RWPE1 (cell line): ENCODE measurements at regions not wholly inside any gene's neighbourhood (a gene's known extent, or its start where the extent isn't known, plus 50 kb on each side); places are given as distances from the start of the nearest gene placed in this dataset.

ENCODE experiments used
- CTCF ChIA-PET: fragments of 350-600 bp; sonication (Branson Sonifier 250); formaldehyde crosslinking; extraction: SDS; loops from one replicate; lab custom pipeline; 2021; lab: Yijun Ruan, JAX
- POLR2A ChIA-PET: fragments of 400-600 bp; formaldehyde crosslinking; extraction: SDS; loops from one replicate; lab custom pipeline; 2020; ENCODE audit warnings: antibody characterized with exemption; ENCODE audit not compliant: low non-redundant PET; lab: Yijun Ruan, JAX
- DNase-seq: peaks from one replicate; pipeline ENCODE4 v3.0.0; 2012; ENCODE audit warnings: low spot score
- H3K27ac ChIP-seq: fragments of 450-650 bp; 2 replicates; pipeline ENCODE4 v1.5.1; 2017
- TF ChIP-seq, protein P1 (sequence below): fragments of 450-650 bp; conservative IDR thresholded peaks from 2 replicates; pipeline ENCODE4 v1.5.1; 2017; ENCODE audit warnings: low read depth, mild to moderate bottlenecking

- no peak overlapping the region for H3K27ac ChIP-seq
- peak; percentile 14 for DNase-seq
Measured at GRCh38 chr12:93050026-93050747, 121.1 kb upstream of the EEA1 start.

DNA sequence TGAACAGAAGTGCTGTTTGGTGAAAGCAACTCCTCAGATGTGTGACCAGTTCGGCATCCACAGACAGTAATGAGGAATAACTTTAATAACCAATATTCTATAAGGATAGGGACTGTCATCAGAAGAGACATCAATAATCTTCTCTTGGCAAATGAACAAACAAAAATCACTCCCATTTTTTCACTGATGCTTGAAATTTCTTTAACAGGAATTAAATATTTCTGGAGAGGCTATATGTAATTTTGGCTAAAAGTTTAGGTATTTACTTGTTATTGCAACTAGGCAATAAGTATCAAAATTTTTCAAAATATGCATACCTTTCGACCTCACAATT, 121.6 kb upstream of the EEA1 start:
- TF ChIP-seq, protein P1, sequence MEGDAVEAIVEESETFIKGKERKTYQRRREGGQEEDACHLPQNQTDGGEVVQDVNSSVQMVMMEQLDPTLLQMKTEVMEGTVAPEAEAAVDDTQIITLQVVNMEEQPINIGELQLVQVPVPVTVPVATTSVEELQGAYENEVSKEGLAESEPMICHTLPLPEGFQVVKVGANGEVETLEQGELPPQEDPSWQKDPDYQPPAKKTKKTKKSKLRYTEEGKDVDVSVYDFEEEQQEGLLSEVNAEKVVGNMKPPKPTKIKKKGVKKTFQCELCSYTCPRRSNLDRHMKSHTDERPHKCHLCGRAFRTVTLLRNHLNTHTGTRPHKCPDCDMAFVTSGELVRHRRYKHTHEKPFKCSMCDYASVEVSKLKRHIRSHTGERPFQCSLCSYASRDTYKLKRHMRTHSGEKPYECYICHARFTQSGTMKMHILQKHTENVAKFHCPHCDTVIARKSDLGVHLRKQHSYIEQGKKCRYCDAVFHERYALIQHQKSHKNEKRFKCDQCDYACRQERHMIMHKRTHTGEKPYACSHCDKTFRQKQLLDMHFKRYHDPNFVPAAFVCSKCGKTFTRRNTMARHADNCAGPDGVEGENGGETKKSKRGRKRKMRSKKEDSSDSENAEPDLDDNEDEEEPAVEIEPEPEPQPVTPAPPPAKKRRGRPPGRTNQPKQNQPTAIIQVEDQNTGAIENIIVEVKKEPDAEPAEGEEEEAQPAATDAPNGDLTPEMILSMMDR: no peak
- DNase-seq: no peak
- POLR2A ChIA-PET: no interaction called here
- H3K27ac ChIP-seq: no peak overlapping the region
- CTCF ChIA-PET: no interaction called here

More at GRCh38 chr12:93050026-93050747, 121.1 kb upstream of the EEA1 start:
- TF ChIP-seq, protein P1: no peak
- CTCF ChIA-PET: interaction anchor here (0.7 kb wide), 1 partner anchor 264 kb away, joined by 4 read pairs; no protein-coding TSS in a partner anchor
- POLR2A ChIA-PET: no interaction called here

- TF ChIP-seq, protein P1: no peak
- ChIA-PET CTCF (interaction anchor here (0.6 kb wide), 1 partner anchor 576 kb away, joined by 7 read pairs; no protein-coding TSS in a partner anchor), POLR2A (no interaction called here)
- no peak for DNase-seq
- H3K27ac ChIP-seq: no peak overlapping the region
Measured at GRCh38 chr12:93054021-93054420, 124.9 kb upstream of the EEA1 start.

DNA sequence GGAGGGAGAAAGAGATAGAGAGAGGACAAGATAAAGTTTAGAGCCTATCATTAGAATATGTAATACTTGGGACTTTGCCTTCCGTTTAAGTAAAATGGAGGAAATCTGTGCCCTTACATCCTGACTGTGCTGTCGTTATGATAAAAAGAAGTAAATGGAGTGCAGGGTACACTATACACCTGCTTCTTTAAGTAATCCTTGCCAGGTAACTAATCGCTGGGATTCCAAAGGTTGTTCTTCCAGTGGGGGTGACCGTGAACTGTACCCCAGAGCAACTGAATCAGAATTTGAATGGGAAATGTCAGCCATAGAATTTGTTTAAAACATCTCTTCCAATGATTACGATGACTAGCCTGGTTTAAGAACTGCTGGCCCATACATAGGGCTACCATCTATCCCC, 126.1 kb upstream of the EEA1 start:
- POLR2A ChIA-PET: no interaction called here
- H3K27ac ChIP-seq: no peak overlapping the region
- CTCF ChIA-PET: no interaction called here
- TF ChIP-seq, protein P1: no peak
- no peak for DNase-seq

DNA sequence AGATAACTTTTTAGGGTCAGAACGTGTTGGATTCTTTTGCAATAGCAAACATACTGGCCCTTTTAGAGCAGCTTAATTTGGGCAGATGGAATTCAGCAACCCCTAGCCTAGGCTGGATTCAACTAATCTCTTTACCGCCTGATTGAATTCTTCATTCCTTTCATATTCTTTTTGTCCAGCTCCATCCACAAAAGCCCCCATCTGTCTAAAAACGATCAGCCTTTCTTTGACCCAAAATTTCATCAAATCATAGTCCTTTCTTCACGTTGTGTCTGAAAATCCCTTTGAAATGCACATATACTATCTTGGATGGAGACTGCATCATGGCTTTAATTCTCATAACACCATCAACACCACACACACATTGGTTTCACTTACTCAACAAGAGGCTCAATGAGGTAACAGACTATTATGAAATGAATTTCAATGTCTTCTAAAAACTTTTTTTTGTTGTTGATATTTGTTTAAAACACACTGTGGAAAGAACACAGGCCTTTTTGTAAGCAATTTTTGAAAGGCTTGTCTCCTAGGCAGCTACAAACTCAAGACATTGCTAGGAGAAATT, 128.0 kb upstream of the EEA1 start:
- ChIA-PET POLR2A (no interaction called here), CTCF (no interaction called here)
- no peak for DNase-seq
- no peak overlapping the region for H3K27ac ChIP-seq
- TF ChIP-seq, protein P1: no peak

GRCh38 chr12:93058280-93058679, 129.2 kb upstream of the EEA1 start:
- TF ChIP-seq, protein P1: no peak
- H3K27ac ChIP-seq: no peak overlapping the region
- POLR2A ChIA-PET: no interaction called here
- DNase-seq: no peak
- CTCF ChIA-PET: no interaction called here
